VCaP (cell line): ENCODE measurements at regions not wholly inside any gene's neighbourhood (a gene's known extent, or its start where the extent isn't known, plus 50 kb on each side); places are given as distances from the start of the nearest gene placed in this dataset.
"Not testable (repeated sequence)": the region's sequence is repeated elsewhere in the genome, so short reads cannot be mapped to it uniquely, and the experiment has no call there.

Experiments
- H3K27ac ChIP-seq: fragments of 450-650 bp; 2 replicates; pipeline ENCODE4 v1.5.1; 2017
- CTCF ChIP-seq: fragments of 450-650 bp; conservative IDR thresholded peaks from 2 replicates; pipeline ENCODE4 v1.5.1; 2017; ENCODE audit warnings: mild to moderate bottlenecking, moderate library complexity

- H3K27ac ChIP-seq = no peak overlapping the region
- TF ChIP-seq CTCF = no peak
These were observed 1347.6 kb downstream of the CDH11 start for GRCh38 chr16:63774302-63774701.

- H3K27ac ChIP-seq = no peak overlapping the region
- no peak for TF ChIP-seq CTCF
These were observed 1352.7 kb downstream of the CDH11 start for GRCh38 chr16:63769211-63769610.

- not testable (repeated sequence) for H3K27ac ChIP-seq
These were observed 1361.6 kb downstream of the CDH11 start for GRCh38 chr16:63760246-63760645.

- no peak overlapping the region for H3K27ac ChIP-seq
- TF ChIP-seq CTCF = no peak
These were observed 1369.5 kb downstream of the CDH11 start for GRCh38 chr16:63752347-63752746.

GRCh38 chr16:63749276-63749675, 1372.6 kb downstream of the CDH11 start:
- H3K27ac ChIP-seq = no peak overlapping the region
- TF ChIP-seq CTCF = no peak

GRCh38 chr16:63745456-63745855, 1376.4 kb downstream of the CDH11 start:
- H3K27ac ChIP-seq = no peak overlapping the region
- no peak for TF ChIP-seq CTCF

GRCh38 chr16:63744077-63744874, 1377.6 kb downstream of the CDH11 start:
- H3K27ac ChIP-seq = no peak overlapping the region
- TF ChIP-seq CTCF = no peak

- no peak overlapping the region for H3K27ac ChIP-seq
- no peak for TF ChIP-seq CTCF
These were observed 1379.7 kb downstream of the CDH11 start for GRCh38 chr16:63742150-63742549.
